ENCODE measurements at regions not wholly inside any gene's neighbourhood (a gene's known extent, or its start where the extent isn't known, plus 50 kb on each side); places are given as distances from the start of the nearest gene placed in this dataset.

DNA sequence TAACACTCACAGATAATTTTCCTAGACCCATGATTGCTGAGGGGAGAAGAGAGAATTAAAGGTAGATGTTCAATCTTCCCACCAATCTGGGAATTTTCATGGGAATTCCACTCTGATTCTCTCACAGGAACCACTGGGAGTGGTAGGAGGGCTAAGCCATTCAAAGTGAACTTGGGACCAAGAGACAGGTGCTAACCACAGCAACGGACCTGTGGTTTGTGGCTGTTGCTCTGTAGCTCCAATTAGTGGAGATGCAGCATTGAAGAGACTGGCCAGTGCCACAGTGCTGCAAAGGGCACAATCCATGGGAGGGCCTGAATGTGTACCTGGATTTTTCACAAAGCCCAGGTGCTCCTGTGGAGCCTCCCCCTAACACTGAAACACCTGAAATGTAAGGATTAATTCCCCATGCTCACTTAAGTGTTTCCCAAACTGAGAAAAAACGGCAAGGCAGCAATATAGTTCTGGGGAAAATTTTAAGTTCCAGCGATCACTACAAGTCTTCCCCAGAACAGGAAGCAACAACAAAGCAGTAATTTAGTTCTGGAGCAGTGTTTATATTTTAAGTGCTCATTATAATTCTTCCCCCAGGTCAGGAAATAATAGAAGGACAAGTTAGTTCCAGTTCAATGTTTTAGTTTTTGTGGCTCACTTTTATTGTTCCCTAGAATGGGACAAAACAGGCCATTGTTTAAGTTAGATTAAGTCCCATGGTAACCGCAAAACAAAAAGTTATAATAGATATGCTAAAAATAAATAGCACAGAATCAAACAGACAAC is 1045.8 kb downstream of the CNTNAP5 start:
- no peak for DNase-seq

DNA sequence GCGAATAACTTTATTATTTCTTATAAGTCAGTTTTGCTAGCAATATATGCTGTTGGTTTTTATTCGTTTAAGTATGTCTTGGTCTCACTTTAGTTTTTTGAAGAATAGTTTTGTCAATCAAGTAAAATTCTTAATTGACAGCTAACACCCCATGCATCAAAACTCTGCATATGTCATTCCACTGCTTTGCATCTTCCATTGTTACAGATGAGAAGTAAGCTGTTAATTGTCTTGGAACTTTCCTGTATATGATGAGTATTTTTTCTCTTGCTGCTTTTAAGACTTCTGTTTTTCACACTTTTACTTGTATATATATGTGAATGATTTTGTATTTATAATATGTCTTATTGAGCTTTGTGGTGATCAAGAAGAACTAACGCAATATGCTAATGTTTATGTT is 1048.4 kb downstream of the CNTNAP5 start:
- DNase-seq, result no peak

DNA sequence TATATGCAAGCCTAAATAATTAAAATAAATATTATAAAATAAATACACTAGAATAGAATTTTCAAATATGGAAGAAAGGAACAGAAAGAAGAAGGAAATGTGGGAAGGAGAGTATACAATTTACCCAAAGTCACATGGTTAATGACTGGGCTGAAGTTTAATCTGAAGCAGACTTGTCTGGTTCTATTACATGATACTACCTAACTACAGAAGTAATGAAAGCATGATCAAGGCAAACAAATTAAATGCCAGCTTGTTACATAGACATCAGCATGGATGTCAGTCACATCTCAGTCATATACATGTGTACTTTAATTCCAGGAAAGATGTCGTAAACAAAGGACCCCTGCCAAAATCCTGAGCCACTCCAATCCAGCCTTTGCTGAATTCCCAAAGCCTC is 1060.8 kb downstream of the CNTNAP5 start:
- no peak for DNase-seq

DNA sequence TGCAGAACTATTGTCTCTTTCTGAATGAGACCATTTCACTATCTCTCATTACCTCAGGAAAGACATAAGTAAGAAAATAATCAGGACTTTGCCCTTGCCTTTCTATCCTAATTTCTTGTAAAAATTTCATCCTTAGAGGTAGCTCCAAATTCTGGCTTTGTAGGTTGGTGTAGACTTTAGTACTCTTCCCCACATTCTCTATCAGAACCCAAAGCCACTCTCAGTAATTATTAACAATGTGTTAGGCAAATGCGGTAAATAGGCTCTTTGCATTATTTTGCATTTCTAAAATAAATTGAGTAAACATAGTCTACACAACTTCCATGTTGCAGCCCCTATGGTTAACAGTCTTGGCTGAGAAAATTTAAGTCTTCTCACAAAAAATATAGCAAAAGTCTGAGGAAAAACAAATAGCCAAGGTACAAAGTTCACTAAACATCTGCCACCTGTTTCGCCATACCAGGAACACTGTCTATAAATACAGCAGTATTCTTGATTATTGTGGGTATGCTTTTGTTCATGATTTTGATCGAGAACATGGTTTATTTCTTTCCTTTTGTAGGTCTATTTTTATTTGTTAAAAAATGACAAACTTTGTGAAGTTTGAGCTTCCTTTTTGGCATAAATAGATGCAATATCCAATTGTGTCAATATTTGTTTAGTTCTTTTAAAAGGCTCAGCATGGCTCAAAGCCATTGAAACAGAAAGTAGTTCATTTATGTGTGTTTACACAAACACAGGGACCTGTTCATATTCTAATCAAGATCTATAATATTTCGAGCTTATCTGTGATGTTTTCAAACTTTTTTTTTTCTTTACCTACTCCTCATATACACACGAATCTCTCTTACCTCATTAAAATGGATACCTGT is 1061.5 kb downstream of the CNTNAP5 start:
- no peak for DNase-seq

DNA sequence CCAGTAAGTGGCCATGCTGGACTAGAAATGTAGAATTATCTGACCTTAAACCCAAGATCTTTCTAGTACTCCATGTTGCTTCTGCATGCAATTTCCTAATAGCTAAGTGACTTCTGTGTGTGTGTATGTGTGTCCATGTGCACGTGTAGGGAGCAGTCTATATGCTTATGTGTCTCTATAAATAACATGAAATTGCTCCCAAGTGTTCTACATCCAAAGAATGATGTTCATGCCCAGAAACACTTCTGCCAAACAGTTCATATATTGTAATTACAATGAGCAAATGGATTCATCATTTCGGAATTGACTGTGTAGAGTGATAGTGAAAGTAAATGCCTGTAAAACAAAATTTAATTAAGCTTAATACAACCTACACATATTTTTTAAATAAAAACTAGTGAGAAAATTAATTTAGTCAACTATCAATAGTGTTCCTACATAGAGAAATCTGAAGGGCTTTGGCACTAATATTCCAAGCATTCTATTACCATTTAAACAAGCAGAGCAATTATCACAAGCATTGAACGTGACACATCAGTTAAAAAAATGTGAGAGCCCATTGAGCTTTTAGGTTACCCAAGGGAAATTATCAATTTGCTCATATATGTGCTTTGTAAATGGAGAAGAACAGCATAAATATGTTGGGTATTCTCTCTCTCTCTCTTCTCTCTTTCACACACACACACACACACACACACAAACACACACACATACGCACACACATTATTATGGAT is 1067.4 kb downstream of the CNTNAP5 start:
- no peak for DNase-seq

DNA sequence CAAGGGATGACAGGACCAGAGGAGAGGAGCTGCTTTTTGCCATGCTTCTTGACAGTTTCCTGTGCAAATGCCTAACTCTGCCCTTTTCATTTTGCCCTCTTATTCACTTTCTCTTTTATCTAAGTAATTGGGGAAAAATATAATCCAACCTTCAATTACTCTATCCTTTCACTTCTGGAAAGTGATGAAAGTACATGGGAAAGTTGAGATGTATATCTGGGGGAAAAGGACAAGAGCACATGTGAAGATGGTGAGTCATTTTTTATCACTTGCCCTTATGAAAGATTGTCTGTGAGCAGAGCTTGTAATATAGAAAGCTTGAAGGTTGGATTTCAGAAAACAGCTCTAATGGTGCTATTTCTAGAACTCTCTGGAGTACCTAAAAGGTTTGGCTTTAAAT is 1070.7 kb downstream of the CNTNAP5 start:
- DNase-seq, result no peak

DNA sequence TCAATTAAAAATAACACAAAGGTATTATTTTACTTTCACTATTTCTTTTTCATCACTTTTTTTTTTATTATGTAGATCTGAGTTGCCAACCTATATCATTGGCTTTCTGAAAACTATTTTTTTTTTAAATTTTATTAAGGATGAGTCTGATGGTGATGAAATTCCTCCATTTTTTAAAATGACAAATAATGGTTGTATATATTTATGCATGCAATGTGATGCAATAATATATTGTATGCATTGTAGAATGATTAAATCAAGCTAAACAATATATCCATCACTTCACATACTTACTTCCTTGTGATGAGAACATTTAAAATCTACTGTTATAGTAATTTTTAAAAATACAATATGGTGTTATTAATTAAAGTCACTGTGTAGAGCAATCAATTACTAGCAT is 1081.6 kb downstream of the CNTNAP5 start:
- no peak for DNase-seq

DNA sequence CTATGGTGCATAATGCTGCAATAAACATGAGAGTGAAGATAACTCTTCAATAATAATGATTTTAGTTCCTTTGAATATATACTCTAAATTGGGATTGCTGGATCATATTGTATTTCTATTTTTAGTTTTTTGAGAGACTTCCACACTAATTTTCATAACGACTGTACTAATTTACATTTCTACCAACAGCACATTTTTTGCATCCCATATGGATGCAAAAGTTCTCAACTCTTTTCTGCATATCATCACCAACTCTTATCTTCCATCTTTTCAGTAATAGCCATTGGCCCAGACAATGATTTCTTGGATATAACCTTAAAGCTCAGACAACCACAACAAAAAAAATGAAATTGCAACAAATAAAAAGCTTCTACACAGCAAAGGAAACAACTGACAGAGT is 1082.4 kb downstream of the CNTNAP5 start:
- DNase-seq, result no peak

DNA sequence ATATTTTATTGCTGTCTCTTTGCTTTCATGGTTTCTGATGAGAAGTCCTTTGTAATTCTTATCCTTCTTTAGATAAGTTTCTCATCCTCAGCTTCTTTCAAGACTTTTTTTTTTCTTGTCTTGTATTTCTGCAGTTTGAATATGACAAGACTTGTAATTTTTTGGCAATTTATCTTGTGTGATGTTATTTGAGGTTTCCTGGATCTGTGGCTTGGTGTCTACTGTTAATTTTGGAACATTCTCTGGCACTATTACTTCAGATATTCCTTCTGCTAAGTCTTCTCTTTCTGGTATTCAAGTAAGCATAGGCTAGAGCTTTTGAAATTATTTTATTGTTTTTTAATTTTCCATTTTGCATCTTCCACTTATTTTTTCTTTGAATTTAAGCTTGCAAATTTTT is 1083.2 kb downstream of the CNTNAP5 start:
- DNase-seq, result no peak

DNA sequence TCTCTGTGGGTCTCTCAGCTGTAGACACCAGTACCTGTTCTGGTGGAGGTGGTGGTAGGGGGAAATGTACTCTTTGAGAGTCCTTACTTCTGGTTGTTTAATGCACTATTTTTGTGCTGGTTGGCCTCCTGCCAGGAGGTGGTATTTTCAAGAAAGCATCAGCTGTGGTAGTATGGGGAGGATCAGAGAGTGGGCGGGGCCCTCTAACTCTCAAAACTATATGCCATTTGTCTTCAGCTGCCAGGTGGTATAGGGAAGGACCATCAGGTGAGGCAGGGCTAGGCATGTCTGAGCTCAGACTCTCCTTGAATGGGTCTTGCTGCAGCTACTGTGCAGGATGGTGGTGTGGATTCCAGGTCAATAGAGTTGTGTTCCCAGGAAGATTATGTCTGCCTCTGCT is 1100.8 kb downstream of the CNTNAP5 start:
- DNase-seq, result no peak

DNA sequence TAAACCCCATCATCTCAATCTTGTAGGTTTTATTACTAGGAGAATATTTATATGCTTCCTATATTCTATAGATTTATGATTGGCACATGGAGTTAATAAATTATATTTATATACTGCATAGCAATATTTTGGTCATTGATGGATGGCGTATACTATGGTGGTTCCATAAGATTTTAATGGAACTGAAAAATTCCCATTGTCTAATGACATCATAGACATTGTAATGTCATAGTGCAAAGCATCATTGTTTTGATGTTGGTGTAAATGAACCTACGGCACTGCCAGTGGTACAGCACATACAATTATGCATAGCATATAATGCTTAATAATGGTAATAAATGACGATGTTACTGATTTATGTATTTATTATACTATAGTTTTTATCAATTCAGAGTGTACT is 1135.9 kb downstream of the CNTNAP5 start:
- DNase-seq, result no peak

DNA sequence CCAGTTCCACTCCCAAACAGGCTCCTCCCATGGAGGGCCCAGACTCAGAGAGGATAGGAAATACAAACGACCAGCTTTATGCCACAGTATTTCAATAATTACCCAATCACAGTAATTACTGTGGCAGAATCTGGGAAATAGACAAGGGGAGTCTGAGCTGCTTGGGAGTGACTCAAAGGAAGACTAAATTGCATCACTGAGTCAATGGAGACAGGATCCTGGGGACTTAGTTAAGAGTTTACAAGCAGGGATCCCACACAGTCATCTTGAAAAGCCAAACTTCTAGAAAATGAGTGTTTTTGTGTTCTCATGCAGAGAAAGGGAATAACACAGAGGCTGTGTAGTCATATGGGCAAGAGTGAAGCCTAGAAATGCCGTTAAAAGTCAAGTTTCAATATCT is 1142.1 kb downstream of the CNTNAP5 start:
- no peak for DNase-seq

DNA sequence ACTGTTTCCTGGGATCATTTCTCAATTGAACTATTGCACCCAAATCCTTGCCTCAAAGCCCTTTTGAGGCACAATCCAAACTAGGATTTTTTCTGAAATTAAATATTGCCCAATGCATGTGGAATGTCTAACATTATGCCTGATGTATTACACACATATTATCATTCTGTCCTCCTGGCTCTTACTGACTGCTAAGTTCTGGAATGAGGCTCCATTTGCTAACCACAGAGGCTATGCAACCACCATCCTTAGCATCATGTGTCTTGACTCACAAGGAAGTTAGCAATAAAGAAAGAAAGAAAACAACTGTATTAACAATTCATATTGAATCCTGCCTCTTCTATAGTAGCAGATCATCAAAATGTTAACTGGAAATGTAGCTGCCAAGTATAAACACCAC is 1142.7 kb downstream of the CNTNAP5 start:
- DNase-seq, result no peak

DNA sequence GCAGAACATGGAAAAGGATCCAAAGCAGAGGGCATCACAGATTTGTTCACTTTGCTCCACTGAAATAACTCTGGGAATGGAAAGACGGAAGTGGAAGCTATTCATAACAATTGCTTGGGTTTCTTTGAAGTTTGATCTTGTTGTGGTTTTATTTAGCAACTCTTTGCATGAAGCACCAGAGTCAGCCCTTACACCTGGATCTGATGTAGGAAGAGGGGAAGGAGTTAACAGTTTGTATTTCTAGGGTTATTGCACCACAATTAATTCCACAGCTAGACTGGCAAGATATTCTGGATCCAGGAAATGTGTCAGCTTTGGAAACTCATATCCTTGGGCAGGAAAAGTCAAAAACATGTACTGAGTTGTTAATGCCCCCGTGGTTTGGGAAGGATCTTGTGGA is 1143.4 kb downstream of the CNTNAP5 start:
- no peak for DNase-seq

DNA sequence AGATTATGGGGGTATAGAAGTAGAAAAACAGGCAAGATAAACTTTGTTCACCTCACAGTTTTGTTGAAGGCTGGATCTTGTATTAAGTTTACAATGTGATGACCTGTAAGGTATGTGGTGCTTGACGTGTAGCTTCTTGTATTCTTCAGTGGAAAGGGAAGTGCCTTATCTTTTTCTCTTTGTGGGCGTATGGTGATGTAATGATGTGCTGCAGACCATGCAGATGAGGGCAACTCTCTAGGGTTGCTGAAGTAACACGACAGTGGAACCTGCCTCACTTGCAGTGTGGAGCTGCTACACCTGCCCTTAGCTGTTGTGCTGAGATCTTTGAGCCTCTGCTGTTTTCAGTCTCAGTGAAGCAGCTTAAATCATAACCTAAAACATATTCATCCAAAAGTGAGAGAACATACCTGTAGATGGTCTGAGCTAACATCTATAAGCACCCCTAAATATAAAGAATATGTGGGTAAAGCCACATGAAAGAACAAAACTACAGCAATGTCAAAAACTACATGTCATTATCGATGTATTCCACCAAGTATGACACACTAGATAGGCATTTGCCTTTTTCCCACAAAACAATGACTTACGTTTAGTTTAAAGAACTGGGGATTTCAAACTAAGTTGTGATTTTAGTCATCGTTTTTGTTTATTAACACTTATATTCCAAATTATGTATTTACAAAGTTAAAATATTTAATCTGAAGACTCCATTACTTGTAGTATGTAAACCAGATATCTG is 1144.1 kb downstream of the CNTNAP5 start:
- no peak for DNase-seq

DNA sequence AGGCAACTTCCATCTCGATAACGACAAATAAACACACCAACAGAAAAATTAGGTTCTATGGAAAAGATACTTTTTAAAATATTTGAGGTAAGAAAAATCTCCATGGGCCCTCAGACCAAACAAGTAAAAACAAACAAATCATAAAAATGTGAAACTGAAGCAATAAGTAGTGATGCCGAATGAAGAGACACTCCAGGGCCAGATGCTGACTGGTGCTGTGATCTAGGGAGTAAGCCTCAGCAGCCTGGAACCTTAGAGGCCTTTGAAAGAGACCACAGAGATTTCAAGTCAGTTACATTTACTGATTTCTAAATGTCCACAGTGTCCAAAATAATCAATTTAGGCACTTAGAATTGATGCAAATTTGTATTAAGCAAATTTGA is 1144.7 kb downstream of the CNTNAP5 start:
- no peak for DNase-seq

DNA sequence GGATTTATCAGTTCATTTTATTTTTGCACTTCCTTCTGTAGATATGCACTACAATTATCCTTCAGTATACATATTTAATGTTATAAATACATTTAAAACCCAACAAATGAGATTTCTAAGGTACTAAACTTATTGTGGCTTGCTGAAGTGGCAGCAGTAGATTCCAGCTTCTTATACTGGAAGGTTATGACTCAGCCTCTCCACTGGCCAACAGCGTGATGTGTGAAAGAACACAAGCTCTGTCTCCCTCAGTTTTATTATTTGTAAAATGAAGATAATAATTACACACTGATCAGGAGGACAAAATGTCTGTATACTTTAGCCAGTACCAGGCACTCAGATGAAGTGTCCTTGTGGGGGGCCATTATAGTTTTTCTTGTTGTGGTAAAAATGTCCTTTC is 1147.1 kb downstream of the CNTNAP5 start:
- no peak for DNase-seq

DNA sequence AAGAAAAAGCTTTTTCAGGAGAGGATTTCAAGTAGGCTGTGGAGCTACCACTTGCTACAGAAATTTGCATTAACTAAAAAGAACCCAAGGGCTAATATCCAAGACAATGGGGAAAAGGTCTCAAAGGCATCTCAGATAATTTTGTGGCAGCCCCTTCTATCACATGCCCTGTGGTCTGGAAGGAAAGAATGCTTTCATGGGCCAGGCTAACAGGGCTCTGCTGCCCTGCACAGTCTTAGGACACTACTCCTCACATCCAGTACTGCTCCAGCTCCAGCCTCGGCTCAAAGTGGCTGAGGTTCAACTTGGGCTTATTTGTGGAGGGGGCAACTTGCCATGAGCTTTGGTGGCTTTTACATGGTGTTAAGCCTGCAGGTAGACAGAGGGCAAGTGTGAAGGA is 1150.3 kb downstream of the CNTNAP5 start:
- DNase-seq, result no peak

DNA sequence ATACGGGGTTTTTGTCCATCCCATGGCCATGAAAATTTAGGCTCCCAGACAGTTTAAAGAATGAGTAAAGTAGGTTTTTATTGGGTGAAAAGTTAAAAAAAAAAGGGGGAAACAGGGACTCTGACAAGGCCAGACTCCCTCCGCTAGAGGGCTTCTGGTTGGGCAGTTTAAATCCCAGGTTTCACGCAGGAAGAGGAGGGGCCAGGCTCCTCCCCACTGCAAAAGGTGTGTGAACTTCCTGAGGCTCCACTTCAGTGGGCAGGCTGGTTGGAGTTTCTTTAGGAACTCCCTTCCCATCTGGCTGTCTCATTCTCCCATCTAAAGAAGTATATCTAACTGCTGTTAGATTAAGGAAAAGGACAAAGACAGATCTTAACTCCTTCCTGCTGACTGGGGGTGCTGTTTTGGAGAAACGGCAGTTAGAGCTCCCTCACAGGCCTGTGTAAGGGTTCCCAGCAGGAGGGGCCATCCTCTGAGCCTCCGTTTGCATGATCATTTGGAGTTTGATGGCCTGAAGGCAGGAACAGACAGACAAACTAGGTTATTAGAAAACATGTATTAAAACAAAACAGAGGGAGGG is 1160.7 kb downstream of the CNTNAP5 start:
- no peak for DNase-seq

DNA sequence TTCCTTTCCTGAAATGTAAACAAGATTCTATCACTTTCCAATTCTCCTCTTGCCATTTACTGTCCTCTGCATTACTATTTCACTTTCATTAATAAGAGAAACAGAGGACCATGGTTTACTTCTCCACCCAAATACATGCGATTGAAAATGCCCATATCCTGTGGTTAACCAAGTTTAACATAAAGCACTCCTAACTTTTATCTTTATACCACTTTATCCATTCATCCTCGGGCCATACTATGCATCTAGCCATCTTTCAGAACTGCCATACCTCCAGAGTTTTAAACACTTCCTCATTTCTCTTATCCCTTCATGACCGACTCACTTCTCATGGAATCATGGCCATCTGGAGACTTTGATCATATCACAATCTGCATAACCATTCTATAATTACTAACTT is 1182.3 kb downstream of the CNTNAP5 start:
- no peak for DNase-seq

DNA sequence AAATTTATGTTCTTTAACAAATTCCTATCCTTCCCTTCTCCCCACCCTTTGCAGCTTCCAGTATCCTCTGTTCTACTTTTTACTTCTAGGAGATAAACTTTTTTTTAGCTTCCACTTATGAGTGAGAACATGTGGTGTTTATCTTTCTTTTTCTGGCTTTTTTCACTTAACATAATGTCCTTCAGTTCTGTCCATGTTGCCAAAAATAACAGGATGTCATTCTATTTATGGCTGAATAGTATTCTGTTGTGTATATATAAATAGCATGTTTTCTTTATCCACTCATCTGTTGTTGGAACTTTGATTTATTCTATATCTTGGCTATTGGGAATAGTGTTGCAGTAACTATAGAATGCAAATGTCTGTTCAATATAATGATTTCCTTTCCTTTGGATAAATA is 1191.2 kb downstream of the CNTNAP5 start:
- DNase-seq, result no peak

DNA sequence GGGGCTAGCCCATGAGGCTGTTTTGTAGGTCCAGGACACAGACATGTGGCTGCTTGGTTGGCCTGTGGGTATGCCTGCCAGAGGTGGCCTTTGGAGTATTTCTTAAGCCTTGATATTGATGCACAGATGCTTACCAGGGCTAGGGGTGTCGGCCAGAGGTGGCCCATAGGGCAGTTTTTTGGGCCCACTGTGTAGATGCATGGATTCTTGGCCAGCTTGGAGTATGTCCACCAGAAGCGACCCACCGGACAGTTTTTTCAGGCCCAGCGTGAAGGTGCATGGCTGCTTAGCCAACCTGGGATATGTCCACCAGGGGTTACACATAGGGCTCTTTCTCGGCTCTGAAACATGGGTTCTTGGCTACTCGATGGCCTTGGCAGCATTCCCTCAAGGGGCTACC is 1199.1 kb downstream of the CNTNAP5 start:
- no peak for DNase-seq

DNA sequence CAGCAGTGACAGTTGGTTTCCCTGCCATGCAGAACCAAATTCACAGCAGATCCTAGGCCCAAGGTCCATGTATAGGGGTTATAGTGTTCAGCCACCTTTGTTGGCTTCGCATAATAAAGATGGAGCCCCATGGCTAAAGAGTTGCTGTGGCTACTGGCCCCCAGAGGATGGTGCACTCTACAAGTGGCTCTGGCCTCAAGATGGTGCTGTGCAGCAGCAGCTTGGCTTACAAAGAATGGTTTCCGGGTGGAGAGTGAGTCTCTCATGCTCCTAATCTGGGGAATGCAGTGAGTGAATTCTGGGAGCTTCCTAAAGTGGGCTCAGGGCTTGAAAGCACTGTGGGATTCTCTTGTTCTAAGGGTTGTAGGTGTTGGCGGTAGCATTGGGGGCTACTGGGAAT is 1199.7 kb downstream of the CNTNAP5 start:
- DNase-seq, result no peak
